Adrenal gland (tissue), 9 donors: ENCODE measurements at regions not wholly inside any gene's neighbourhood (a gene's known extent, or its start where the extent isn't known, plus 50 kb on each side); places are given as distances from the start of the nearest gene placed in this dataset.

ENCODE experiments used
- DNase-seq, 7 donors: peaks; one replicate each; pipeline ENCODE4 v3.0.0-alpha.2; 2019 to 2020
- H3K27ac ChIP-seq, 5 donors: fragments of 200-600 bp; sonication (generic) in 4 of 5; 1 replicate in 3 of 5; 2 replicates in 2 of 5; pipeline versions ENCODE4 v1.5.1 to v1.8.0; 2016 to 2020; ENCODE audit warnings: mild to moderate bottlenecking in 1 of 5
- H3K27me3 ChIP-seq: fragments of 200-600 bp; 2 replicates; pipeline ENCODE4 v1.8.0; 2021
- H3K36me3 ChIP-seq, 2 donors: fragments of 200-600 bp; replicated peaks in 1 of 2; 1 replicate in 1 of 2; 2 replicates in 1 of 2; pipeline versions ENCODE4 v1.5.1 to v1.8.0; 2018 to 2022
- H3K4me1 ChIP-seq, 2 donors: fragments of 200-600 bp; replicated peaks in 1 of 2; 1 replicate in 1 of 2; 2 replicates in 1 of 2; pipeline versions ENCODE4 v1.5.1 to v1.8.0; 2018 to 2021
- H3K4me3 ChIP-seq, 4 donors: fragments of 200-600 bp; sonication (generic) in 3 of 4; one replicate each; pipeline ENCODE4 v1.5.1; 2016 to 2018
- H3K9me3 ChIP-seq, 3 donors: fragments of 200-600 bp; sonication (generic) in 1 of 3; replicated peaks in 1 of 3; 1 replicate in 2 of 3; 2 replicates in 1 of 3; pipeline versions ENCODE4 v1.5.1 to v1.8.0; 2016 to 2021
- CTCF ChIP-seq, 6 experiments: fragments of 450-650 bp in 4 of 6; fragments of 200-600 bp in 2 of 6; sonication (generic) in 1 of 6; IDR thresholded peaks; 1 replicate in 5 of 6; 2 replicates in 1 of 6; pipeline versions ENCODE4 v1.5.1 to v1.8.0; 2016 to 2021; ENCODE audit warnings: antibody characterized with exemption in 6 of 6, mild to moderate bottlenecking in 2 of 6, moderate library complexity in 1 of 6
- POLR2A ChIP-seq, 2 donors: fragments of 450-650 bp; IDR thresholded peaks; one replicate each; pipeline ENCODE4 v1.6.1; 2017; ENCODE audit warnings: antibody characterized with exemption in 2 of 2, mild to moderate bottlenecking in 2 of 2, moderate library complexity in 1 of 2
- WGBS, 4 donors: extraction: QIAGEN DNeasy Blood & Tissue Kit in 2 of 4; methylation state at CpG; one replicate each; pipeline versions ENCODE4 v1.1.5 to v1.1.7; 2013 to 2017; 5-methylcytosine and 5-hydroxymethylcytosine counted together
- intact Hi-C, 2 donors: fragments of 100-400 bp; cut with DNase I; formaldehyde crosslinking; loops; one replicate each; pipeline versions ENCODE4 v1.14.1 to v1.15.0; 2022 to 2023
- donor health status: healthy with polysubstance abuse.
- donor health status: Bipolar disorder and iron deficiency.
- donor health status: DM: yes; HTN: yes; CAD: no.
- donor health status: DM: no; HTN: no; CAD: no.
- donor health status: DM: no; HTN: no; CAD: no.

- WGBS, 4 donors, result 70 to 77% (median 74%) methylated on average over 6 of the region's 6 CpGs
- TF ChIP-seq POLR2A (IDR thresholded peaks at IDR 0.05) (no peak), CTCF (IDR thresholded peaks at IDR 0.05) (no peak)
- DNase-seq, result no peak
- intact Hi-C loops, result no loop called here
- Histone ChIP-seq H3K9me3 (no peaks in the 10 kb centered on the region), H3K4me3 (no peak overlapping the region), H3K36me3 (no peaks in the 10 kb centered on the region), H3K27me3 (no peaks in the 10 kb centered on the region), H3K4me1 (no peaks in the 10 kb centered on the region), H3K27ac (no peak overlapping the region)
Observed at GRCh38 chr18:73947180-73947921, 200.3 kb downstream of the FBXO15 start.

- Histone ChIP-seq H3K9me3 (no peaks in the 10 kb centered on the region), H3K27me3 (no peaks in the 10 kb centered on the region), H3K4me1 (no peaks in the 10 kb centered on the region), H3K36me3 (no peaks in the 10 kb centered on the region), H3K4me3 (no peak overlapping the region), H3K27ac (no peak overlapping the region)
- intact Hi-C loops, result no loop called here
- no peak for DNase-seq
- TF ChIP-seq CTCF (IDR thresholded peaks at IDR 0.05), result no peak
- 74 to 92% (median 83%) methylated on average over 2 to 3 of the region's 3 CpGs for WGBS, 4 donors
Observed at GRCh38 chr18:73945130-73945792, 202.4 kb downstream of the FBXO15 start.

- 42 to 62% (median 59%) methylated on average over 1 of the region's 1 CpG for WGBS, 4 donors
- Histone ChIP-seq H3K36me3 (no peaks in the 10 kb centered on the region), H3K9me3 (no peaks in the 10 kb centered on the region), H3K27ac (no peak overlapping the region), H3K4me1 (no peaks in the 10 kb centered on the region), H3K4me3 (no peak overlapping the region), H3K27me3 (no peaks in the 10 kb centered on the region)
- no peak for DNase-seq
- intact Hi-C loops, result no loop called here
- no peak for TF ChIP-seq POLR2A (IDR thresholded peaks at IDR 0.05)
- TF ChIP-seq CTCF (IDR thresholded peaks at IDR 0.05), result no peak
Observed at GRCh38 chr18:73944715-73945114, 202.9 kb downstream of the FBXO15 start.

- Histone ChIP-seq H3K4me1 (no peaks in the 10 kb centered on the region), H3K27me3 (no peaks in the 10 kb centered on the region), H3K36me3 (no peaks in the 10 kb centered on the region), H3K4me3 (no peak overlapping the region), H3K27ac (no peak overlapping the region), H3K9me3 (no peaks in the 10 kb centered on the region)
- DNase-seq, result no peak
- 67 to 85% (median 83%) methylated on average over 9 of the region's 9 CpGs for WGBS, 4 donors
- no peak for TF ChIP-seq POLR2A (IDR thresholded peaks at IDR 0.05)
- no peak for TF ChIP-seq CTCF (IDR thresholded peaks at IDR 0.05)
- intact Hi-C loops, result no loop called here
Observed at GRCh38 chr18:73943763-73944162, 203.9 kb downstream of the FBXO15 start.
